Stromal cell of bone marrow (primary cell): ENCODE measurements at regions not wholly inside any gene's neighbourhood (a gene's known extent, or its start where the extent isn't known, plus 50 kb on each side); places are given as distances from the start of the nearest gene placed in this dataset.
"Not testable (repeated sequence)": the region's sequence is repeated elsewhere in the genome, so short reads cannot be mapped to it uniquely, and the experiment has no call there.

Experiments
- DNase-seq: peaks from one replicate; pipeline ENCODE4 v3.0.0-alpha.2; 2012; ENCODE audit warnings: low read depth

- no peak for DNase-seq
These were observed 57.6 kb downstream of the JRKL start for GRCh38 chr11:96447208-96448110.

GRCh38 chr11:96448225-96448624, 58.4 kb downstream of the JRKL start:
- DNase-seq: no peak

- DNase-seq: no peak
These were observed 66.3 kb downstream of the JRKL start for GRCh38 chr11:96456111-96456510.

GRCh38 chr11:96459751-96460150, 69.9 kb downstream of the JRKL start:
- no peak for DNase-seq

- no peak for DNase-seq
These were observed 72.1 kb downstream of the JRKL start for GRCh38 chr11:96461871-96462270.

- DNase-seq: peak; percentile 54
These were observed 75.0 kb downstream of the JRKL start for GRCh38 chr11:96464700-96465307.

- no peak for DNase-seq
These were observed 75.7 kb downstream of the JRKL start for GRCh38 chr11:96465512-96465911.

GRCh38 chr11:96466607-96467006, 76.8 kb downstream of the JRKL start:
- no peak for DNase-seq

GRCh38 chr11:96469776-96470175, 80.0 kb downstream of the JRKL start:
- no peak for DNase-seq

- DNase-seq: no peak
These were observed 80.7 kb downstream of the JRKL start for GRCh38 chr11:96470521-96470920.

- no peak for DNase-seq
These were observed 82.3 kb downstream of the JRKL start for GRCh38 chr11:96472085-96472484.

- DNase-seq: no peak
These were observed 84.5 kb downstream of the JRKL start for GRCh38 chr11:96474263-96474662.

- no peak for DNase-seq
These were observed 91.4 kb downstream of the JRKL start for GRCh38 chr11:96481204-96481603.

GRCh38 chr11:96481771-96482170, 92.0 kb downstream of the JRKL start:
- DNase-seq: no peak

- DNase-seq: no peak
These were observed 92.4 kb downstream of the JRKL start for GRCh38 chr11:96482193-96482592.

- DNase-seq: no peak
These were observed 93.7 kb downstream of the JRKL start for GRCh38 chr11:96483374-96483955.

GRCh38 chr11:96484361-96484760, 94.5 kb downstream of the JRKL start:
- no peak for DNase-seq

GRCh38 chr11:96486890-96487611, 97.2 kb downstream of the JRKL start:
- peak; percentile 27 for DNase-seq

GRCh38 chr11:96488911-96489310, 99.1 kb downstream of the JRKL start:
- not testable (repeated sequence) for DNase-seq

- DNase-seq: no peak
These were observed 110.6 kb downstream of the JRKL start for GRCh38 chr11:96500440-96500839.

GRCh38 chr11:96506041-96506440, 116.2 kb downstream of the JRKL start:
- no peak for DNase-seq

GRCh38 chr11:96506953-96507354, 117.1 kb downstream of the JRKL start:
- no peak for DNase-seq
